Thymus (tissue), 11 donors: ENCODE measurements at regions not wholly inside any gene's neighbourhood (a gene's known extent, or its start where the extent isn't known, plus 50 kb on each side); places are given as distances from the start of the nearest gene placed in this dataset.

ENCODE experiments used
- DNase-seq, 9 donors: peaks; one replicate each; pipeline ENCODE4 v3.0.0-alpha.2; 2013; ENCODE audit warnings: low spot score in 9 of 9, low read depth in 6 of 9, missing footprints in 1 of 9
- H3K27ac ChIP-seq, 2 donors: one replicate each; pipeline ENCODE4 v1.5.1; 2013; ENCODE audit warnings: control low read depth in 1 of 2, low read depth in 1 of 2, low read length in 1 of 2, mild to moderate bottlenecking in 1 of 2, moderate library complexity in 1 of 2
- H3K27me3 ChIP-seq, 2 donors: one replicate each; pipeline ENCODE4 v1.5.1; 2013; ENCODE audit warnings: low read length in 1 of 2; ENCODE audit not compliant: control insufficient read depth in 2 of 2, insufficient read depth in 1 of 2
- H3K36me3 ChIP-seq, 2 donors: one replicate each; pipeline ENCODE4 v1.5.1; 2013; ENCODE audit warnings: low read length in 1 of 2, mild to moderate bottlenecking in 1 of 2, moderate library complexity in 1 of 2; ENCODE audit not compliant: control insufficient read depth in 2 of 2, insufficient read depth in 2 of 2
- H3K4me1 ChIP-seq, 2 donors: one replicate each; pipeline ENCODE4 v1.5.1; 2013; ENCODE audit warnings: low read length in 2 of 2; ENCODE audit not compliant: control insufficient read depth in 2 of 2, insufficient read depth in 2 of 2
- H3K4me3 ChIP-seq, 2 donors: one replicate each; pipeline ENCODE4 v1.5.1; 2013; ENCODE audit warnings: low read length in 2 of 2, control low read depth in 1 of 2, mild to moderate bottlenecking in 1 of 2
- H3K9me3 ChIP-seq, 2 donors: one replicate each; pipeline ENCODE4 v1.5.1; 2013; ENCODE audit warnings: low read length in 1 of 2, mild to moderate bottlenecking in 1 of 2; ENCODE audit not compliant: control insufficient read depth in 2 of 2, insufficient read depth in 1 of 2
- WGBS: extraction: QIAGEN DNeasy Blood & Tissue Kit; methylation state at CpG from one replicate; pipeline ENCODE4 v1.1.7; 2013; 5-methylcytosine and 5-hydroxymethylcytosine counted together
- donor health status: healthy.

DNA sequence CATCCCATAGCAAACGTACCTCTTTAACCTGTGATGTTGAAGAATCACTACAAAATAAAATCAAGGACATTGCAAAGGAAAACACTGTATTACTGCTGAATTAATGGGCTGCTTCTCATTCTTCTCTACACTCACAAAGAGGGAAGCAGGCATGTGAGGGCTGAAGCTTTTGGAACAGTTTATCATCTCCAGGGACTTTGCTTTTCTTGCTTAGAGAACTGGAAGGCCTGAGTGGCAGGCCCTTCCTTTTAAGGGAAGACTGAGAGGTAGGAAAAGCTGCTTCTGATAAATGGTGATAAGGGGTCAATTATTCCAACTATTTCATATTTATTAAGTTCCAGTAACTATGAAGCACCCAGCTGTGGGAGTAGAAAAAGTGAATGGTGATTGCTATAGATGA, 649.6 kb downstream of the NTRK3 start:
- 39% methylated on average over 1 of the region's 1 CpG for WGBS
- Histone ChIP-seq H3K9me3 (no peaks in the 10 kb centered on the region), H3K4me1 (no peaks in the 10 kb centered on the region), H3K27me3 (no peaks in the 10 kb centered on the region), H3K36me3 (no peaks in the 10 kb centered on the region), H3K4me3 (no peak overlapping the region), H3K27ac (no peak overlapping the region)
- no peak for DNase-seq

GRCh38 chr15:87604857-87605446, 651.6 kb downstream of the NTRK3 start:
- H3K4me1 ChIP-seq, result no peaks in the 10 kb centered on the region
- no peaks in the 10 kb centered on the region for H3K9me3 ChIP-seq
- no peak overlapping the region for H3K4me3 ChIP-seq
- no peak for DNase-seq
- H3K27me3 ChIP-seq, result no peaks in the 10 kb centered on the region
- no peak overlapping the region for H3K27ac ChIP-seq
- no peaks in the 10 kb centered on the region for H3K36me3 ChIP-seq
- 35% methylated on average over 6 of the region's 6 CpGs for WGBS

DNA sequence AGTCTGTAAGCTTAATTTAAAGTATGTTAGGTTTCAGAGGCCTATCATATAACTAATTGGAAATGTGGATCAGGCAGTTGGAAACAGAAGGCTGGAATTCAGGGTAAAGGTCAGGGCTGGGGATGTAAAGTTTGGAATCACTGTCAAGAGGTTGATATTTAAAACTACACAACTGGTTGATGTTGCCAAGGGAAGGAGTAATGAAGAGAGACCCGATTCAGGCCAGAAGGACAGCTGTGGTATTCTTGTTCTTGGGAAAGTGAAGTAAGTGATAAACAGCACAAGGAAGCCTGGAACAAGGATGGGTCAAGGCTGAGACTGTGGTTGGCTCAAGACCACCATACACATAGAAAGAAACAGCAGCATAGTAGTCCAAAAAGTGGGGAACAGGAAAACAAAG, 654.2 kb downstream of the NTRK3 start:
- no peak overlapping the region for H3K27ac ChIP-seq
- H3K9me3 ChIP-seq, result no peaks in the 10 kb centered on the region
- no peak overlapping the region for H3K4me3 ChIP-seq
- H3K4me1 ChIP-seq, result no peaks in the 10 kb centered on the region
- H3K27me3 ChIP-seq, result no peaks in the 10 kb centered on the region
- DNase-seq, result no peak
- 83% methylated on average over 1 of the region's 1 CpG for WGBS
- H3K36me3 ChIP-seq, result no peaks in the 10 kb centered on the region

DNA sequence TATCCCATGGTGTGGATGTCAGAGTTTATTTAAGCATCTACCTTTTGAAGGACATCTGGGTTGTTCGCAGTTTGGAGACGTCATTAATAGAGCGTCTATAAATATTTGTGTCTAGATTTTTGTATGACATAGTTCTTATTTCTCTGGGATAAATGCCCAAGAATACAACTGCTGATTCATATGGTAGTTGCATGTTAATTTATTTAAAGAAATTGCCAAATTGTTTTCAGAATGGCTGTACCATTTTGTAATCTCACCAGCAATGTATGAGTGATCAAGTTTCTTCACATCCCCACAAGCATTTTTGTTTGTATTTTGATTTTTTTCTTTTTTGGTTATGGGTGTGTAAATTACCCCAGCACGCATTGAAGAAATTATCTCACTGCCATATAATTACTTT, 656.9 kb downstream of the NTRK3 start:
- no peak overlapping the region for H3K27ac ChIP-seq
- H3K9me3 ChIP-seq, result no peaks in the 10 kb centered on the region
- H3K4me3 ChIP-seq, result no peak overlapping the region
- no peak for DNase-seq
- 84% methylated on average over 4 of the region's 4 CpGs for WGBS
- H3K36me3 ChIP-seq, result no peaks in the 10 kb centered on the region
- no peaks in the 10 kb centered on the region for H3K27me3 ChIP-seq
- H3K4me1 ChIP-seq, result no peaks in the 10 kb centered on the region

DNA sequence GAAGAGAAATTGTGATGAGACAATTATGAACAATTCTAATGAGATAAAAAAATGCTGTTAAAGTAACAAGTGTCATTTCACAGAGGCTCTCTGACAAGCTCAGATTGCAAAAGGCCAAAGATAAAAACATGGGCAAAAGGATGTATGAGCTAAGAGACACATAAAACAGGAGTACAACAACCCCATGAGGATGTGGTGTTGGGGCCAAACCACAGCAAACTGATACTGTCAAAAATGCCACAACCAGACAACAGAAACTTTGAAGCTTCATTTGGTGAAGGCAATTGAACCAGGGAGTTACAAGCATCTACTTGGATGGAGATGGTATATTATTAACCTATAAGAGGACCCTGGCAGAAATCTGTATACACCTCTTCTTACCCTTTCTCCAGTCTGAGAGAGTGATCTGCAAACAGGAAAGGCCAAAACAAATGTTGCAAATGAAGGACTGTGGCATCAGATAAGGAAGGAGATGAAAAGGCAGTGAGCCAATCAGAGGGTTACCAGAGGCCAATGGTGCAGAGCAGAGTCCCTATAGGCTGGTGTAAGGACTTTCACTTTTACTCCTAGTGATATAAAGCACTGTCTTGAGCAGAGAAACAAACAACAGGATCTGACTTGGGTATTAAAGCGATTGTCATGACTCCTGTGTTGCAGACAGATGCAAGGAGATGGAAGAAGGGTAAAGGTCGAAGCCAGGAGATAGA, 659.0 kb downstream of the NTRK3 start:
- Histone ChIP-seq H3K27me3 (no peaks in the 10 kb centered on the region), H3K4me3 (no peak overlapping the region), H3K27ac (no peak overlapping the region), H3K36me3 (no peaks in the 10 kb centered on the region), H3K9me3 (no peaks in the 10 kb centered on the region), H3K4me1 (no peaks in the 10 kb centered on the region)
- 79% methylated on average over 2 of the region's 2 CpGs for WGBS
- DNase-seq, result no peak

DNA sequence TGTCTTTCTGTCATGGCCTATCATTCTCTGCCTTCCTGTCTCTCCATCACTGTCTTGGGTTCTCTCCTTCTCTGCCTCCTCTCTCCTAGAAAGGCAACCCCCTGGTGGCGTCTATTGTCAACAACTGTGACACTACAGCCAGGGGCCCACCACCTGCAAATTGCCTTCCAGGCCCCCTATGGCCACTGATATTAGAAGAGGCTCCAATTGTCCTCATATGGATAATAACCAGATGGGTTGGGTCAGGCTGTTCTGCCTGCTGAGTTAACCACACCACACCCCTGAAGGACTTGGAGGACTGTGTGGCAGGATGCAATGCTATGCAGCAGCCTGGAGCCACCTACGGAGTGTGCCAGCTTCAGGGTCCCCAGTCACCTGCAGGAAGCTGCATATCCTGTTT, 665.0 kb downstream of the NTRK3 start:
- Histone ChIP-seq H3K36me3 (no peaks in the 10 kb centered on the region), H3K9me3 (no peaks in the 10 kb centered on the region), H3K27ac (no peak overlapping the region), H3K4me1 (no peaks in the 10 kb centered on the region), H3K27me3 (no peaks in the 10 kb centered on the region), H3K4me3 (no peak overlapping the region)
- 90% methylated on average over 2 of the region's 2 CpGs for WGBS
- DNase-seq, result no peak

- DNase-seq, result no peak
- Histone ChIP-seq H3K27me3 (no peaks in the 10 kb centered on the region), H3K4me1 (no peaks in the 10 kb centered on the region), H3K27ac (no peak overlapping the region), H3K4me3 (no peak overlapping the region), H3K9me3 (no peaks in the 10 kb centered on the region), H3K36me3 (no peaks in the 10 kb centered on the region)
- 92% methylated on average over 1 of the region's 1 CpG for WGBS
Measured at GRCh38 chr15:87591042-87591441, 665.5 kb downstream of the NTRK3 start.

DNA sequence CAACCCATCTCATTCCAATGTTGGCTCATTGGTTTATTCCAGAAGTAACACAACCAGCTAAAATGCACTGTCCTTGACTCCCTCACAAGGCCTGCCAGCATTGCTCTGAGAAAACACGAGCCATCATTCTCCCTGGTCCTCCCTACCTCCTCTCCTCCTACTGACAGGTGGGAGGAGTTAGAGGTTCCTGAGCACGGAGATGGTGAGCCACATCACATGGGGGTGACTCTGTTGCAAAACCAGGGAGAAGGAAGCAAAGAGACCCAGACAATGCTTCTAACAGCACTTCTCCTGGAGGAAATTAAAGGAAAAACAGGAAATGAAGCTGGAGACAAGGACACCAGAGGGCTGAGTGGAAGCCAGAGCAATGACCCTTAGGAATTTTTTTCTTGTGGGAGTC, 667.4 kb downstream of the NTRK3 start:
- Histone ChIP-seq H3K9me3 (no peaks in the 10 kb centered on the region), H3K4me3 (no peak overlapping the region), H3K4me1 (no peaks in the 10 kb centered on the region), H3K36me3 (no peaks in the 10 kb centered on the region), H3K27me3 (no peaks in the 10 kb centered on the region), H3K27ac (no peak overlapping the region)
- DNase-seq, result no peak
- WGBS, result 51% methylated on average over 2 of the region's 2 CpGs

DNA sequence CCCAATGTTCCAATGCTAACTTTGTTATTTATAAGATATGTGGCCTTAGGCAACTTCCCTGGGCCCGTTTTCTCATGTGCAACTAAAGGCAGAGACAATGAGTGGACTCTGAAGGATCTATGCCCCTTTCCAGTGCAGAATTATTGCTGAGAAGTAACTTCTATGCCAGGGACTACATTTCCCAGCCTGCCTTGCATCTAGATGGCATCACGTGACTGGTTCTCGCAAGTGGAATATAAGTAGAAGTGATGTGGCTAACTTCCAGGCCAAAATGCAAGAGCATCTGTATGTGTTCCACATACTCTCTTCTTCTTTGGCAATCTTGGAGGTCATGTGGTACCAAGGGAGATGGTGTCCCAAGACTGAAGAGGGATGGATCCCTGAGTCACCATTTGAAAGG, 674.4 kb downstream of the NTRK3 start:
- H3K27me3 ChIP-seq, result no peaks in the 10 kb centered on the region
- no peaks in the 10 kb centered on the region for H3K4me1 ChIP-seq
- H3K36me3 ChIP-seq, result no peaks in the 10 kb centered on the region
- no peak overlapping the region for H3K4me3 ChIP-seq
- no peak overlapping the region for H3K27ac ChIP-seq
- 71% methylated on average over 3 of the region's 3 CpGs for WGBS
- no peaks in the 10 kb centered on the region for H3K9me3 ChIP-seq
- no peak for DNase-seq
